ENCODE measurements at regions not wholly inside any gene's neighbourhood (a gene's known extent, or its start where the extent isn't known, plus 50 kb on each side); places are given as distances from the start of the nearest gene placed in this dataset.

- no peak overlapping the region for H3K4me3 ChIP-seq
- H3K27ac ChIP-seq: no peak overlapping the region
- no peak for DNase-seq (ENCODE audit: low spot score)
- TF ChIP-seq CTCF (IDR thresholded peaks at IDR 0.05): no peak
These were observed 146.5 kb downstream of the SYK start for GRCh38 chr9:90948156-90948555.

GRCh38 chr9:90950600-90950999, 149.0 kb downstream of the SYK start:
- Histone ChIP-seq H3K27ac (no peak overlapping the region), H3K4me3 (no peak overlapping the region)
- DNase-seq (ENCODE audit: low spot score): no peak
- no peak for TF ChIP-seq CTCF (IDR thresholded peaks at IDR 0.05)

GRCh38 chr9:90953200-90953599, 151.6 kb downstream of the SYK start:
- DNase-seq (ENCODE audit: low spot score): no peak
- H3K27ac ChIP-seq: no peak overlapping the region
- no peak for TF ChIP-seq CTCF (IDR thresholded peaks at IDR 0.05)

GRCh38 chr9:90953805-90954204, 152.2 kb downstream of the SYK start:
- DNase-seq (ENCODE audit: low spot score): no peak
- no peak overlapping the region for H3K27ac ChIP-seq
- TF ChIP-seq CTCF (IDR thresholded peaks at IDR 0.05): no peak
- no peak overlapping the region for H3K4me3 ChIP-seq

More at GRCh38 chr9:90953200-90953599, 151.6 kb downstream of the SYK start:
- H3K4me3 ChIP-seq: no peak overlapping the region

- no peak overlapping the region for H3K27ac ChIP-seq
- DNase-seq (ENCODE audit: low spot score): no peak
- TF ChIP-seq CTCF (IDR thresholded peaks at IDR 0.05): no peak
- no peak overlapping the region for H3K4me3 ChIP-seq
These were observed 154.6 kb downstream of the SYK start for GRCh38 chr9:90956026-90956810.

GRCh38 chr9:90958328-90958727, 156.7 kb downstream of the SYK start:
- DNase-seq (ENCODE audit: low spot score): no peak
- Histone ChIP-seq H3K27ac (no peak overlapping the region), H3K4me3 (no peak overlapping the region)
- TF ChIP-seq CTCF (IDR thresholded peaks at IDR 0.05): no peak

- no peak for DNase-seq (ENCODE audit: low spot score)
- TF ChIP-seq CTCF (IDR thresholded peaks at IDR 0.05): no peak
- no peak overlapping the region for H3K4me3 ChIP-seq
- no peak overlapping the region for H3K27ac ChIP-seq
These were observed 159.3 kb downstream of the SYK start for GRCh38 chr9:90960941-90961340.
